Esophagus squamous epithelium (tissue), 5 donors: ENCODE measurements at regions not wholly inside any gene's neighbourhood (a gene's known extent, or its start where the extent isn't known, plus 50 kb on each side); places are given as distances from the start of the nearest gene placed in this dataset.
A peak's percentile ranks its signal among the peaks of the same experiment; 100 is the strongest.

ENCODE experiments used
- DNase-seq: peaks from one replicate; lab custom pipeline; 2025; lab: John Stamatoyannopoulos, UW
- H3K27ac ChIP-seq, 4 donors: fragments of 200-600 bp; sonication (generic); one replicate each; pipeline ENCODE4 v1.5.1; 2016 to 2019; ENCODE audit warnings: mild to moderate bottlenecking in 1 of 4
- H3K27me3 ChIP-seq, 4 donors: fragments of 200-600 bp; sonication (generic); 1 replicate in 3 of 4; 2 replicates in 1 of 4; pipeline versions ENCODE4 v1.5.1 to v1.6.0; 2017 to 2021; ENCODE audit warnings: antibody characterized with exemption in 1 of 4
- H3K36me3 ChIP-seq, 3 donors: fragments of 200-600 bp; sonication (generic); one replicate each; pipeline ENCODE4 v1.5.1; 2016 to 2019
- H3K4me1 ChIP-seq, 3 donors: fragments of 200-600 bp; sonication (generic); one replicate each; pipeline ENCODE4 v1.5.1; 2017 to 2019
- H3K4me3 ChIP-seq, 4 donors: fragments of 200-600 bp; sonication (generic); 1 replicate in 3 of 4; 2 replicates in 1 of 4; pipeline ENCODE4 v1.5.1; 2016 to 2019; ENCODE audit warnings: mild to moderate bottlenecking in 2 of 4, moderate library complexity in 1 of 4
- H3K9me3 ChIP-seq, 3 donors: fragments of 200-600 bp; sonication (generic); one replicate each; pipeline ENCODE4 v1.5.1; 2016 to 2019
- CTCF ChIP-seq, 6 experiments: fragments of 450-650 bp in 4 of 6; fragments of 200-600 bp in 2 of 6; sonication (generic) in 2 of 6; IDR thresholded peaks; one replicate each; pipeline ENCODE4 v1.5.1; 2016 to 2019; ENCODE audit warnings: antibody characterized with exemption in 6 of 6, mild to moderate bottlenecking in 4 of 6, moderate library complexity in 4 of 6
- POLR2A ChIP-seq, 4 donors: fragments of 450-650 bp; IDR thresholded peaks; one replicate each; pipeline ENCODE4 v1.6.1; 2017; ENCODE audit warnings: antibody characterized with exemption in 4 of 4, mild to moderate bottlenecking in 4 of 4, moderate library complexity in 3 of 4
- WGBS, 2 donors: methylation state at CpG; one replicate each; pipeline ENCODE4 v1.1.5; 2018; 5-methylcytosine and 5-hydroxymethylcytosine counted together
- intact Hi-C: fragments of 100-400 bp; cut with DNase I; formaldehyde crosslinking; loops from one replicate; pipeline ENCODE4 v1.15.0; 2022
- donor health status: DM: yes; HTN: yes; CAD: no.

- Histone ChIP-seq H3K4me1 (peaks cover 3 to 14% (median 5%) of the 10 kb centered on the region in 3 donors), H3K36me3 (no peaks in the 10 kb centered on the region), H3K9me3 (no peaks in the 10 kb centered on the region), H3K27me3 (peaks cover 0 to 7% (median 0%) of the 10 kb centered on the region in 4 donors), H3K4me3 (no peak overlapping the region), H3K27ac (no peak overlapping the region)
- intact Hi-C loops: loop anchor here (10.0 kb wide), 1 partner anchor 414 kb away; the partner anchor contains the start of gene SOX9
- 80 to 92% methylated on average over 4 to 5 of the region's 5 CpGs for WGBS, 2 donors
- no peak for DNase-seq
- TF ChIP-seq CTCF (IDR thresholded peaks at IDR 0.05): no peak
- no peak for TF ChIP-seq POLR2A (IDR thresholded peaks at IDR 0.05)
Observed at GRCh38 chr17:72538443-72538842, 417.6 kb downstream of the SOX9 start.

GRCh38 chr17:72538901-72539352, 418.1 kb downstream of the SOX9 start:
- TF ChIP-seq CTCF (IDR thresholded peaks at IDR 0.05) (no peak), POLR2A (IDR thresholded peaks at IDR 0.05) (no peak)
- WGBS, 2 donors: 83 to 90% methylated on average over 5 to 6 of the region's 13 CpGs
- DNase-seq: no peak
- intact Hi-C loops: loop anchor here (10.0 kb wide), 1 partner anchor 414 kb away; the partner anchor contains the start of gene SOX9
- H3K4me1 ChIP-seq: peaks cover 3 to 14% (median 5%) of the 10 kb centered on the region in 3 donors
- no peak overlapping the region for H3K4me3 ChIP-seq
- H3K9me3 ChIP-seq: no peaks in the 10 kb centered on the region
- H3K27ac ChIP-seq: no peak overlapping the region
- no peaks in the 10 kb centered on the region for H3K36me3 ChIP-seq
- H3K27me3 ChIP-seq: peaks cover 0 to 7% (median 0%) of the 10 kb centered on the region in 4 donors

- Histone ChIP-seq H3K4me1 (peaks cover 3 to 14% (median 5%) of the 10 kb centered on the region in 3 donors), H3K27ac (peak overlapping the region in 1 of 4 donors; percentile 29), H3K27me3 (peaks cover 0 to 7% (median 0%) of the 10 kb centered on the region in 4 donors), H3K4me3 (peak overlapping the region in 2 of 4 donors; percentile 29 to 45), H3K36me3 (no peaks in the 10 kb centered on the region), H3K9me3 (no peaks in the 10 kb centered on the region)
- no peak for TF ChIP-seq POLR2A (IDR thresholded peaks at IDR 0.05)
- peak; percentile 27 to 98 (median 93) for TF ChIP-seq CTCF (IDR thresholded peaks at IDR 0.05)
- DNase-seq: no peak
- 29 to 56% methylated on average over 8 to 15 of the region's 50 CpGs for WGBS, 2 donors
- intact Hi-C loops: loop anchor here (10.0 kb wide), 1 partner anchor 415 kb away; the partner anchor contains the start of gene SOX9
Observed at GRCh38 chr17:72539981-72540897, 419.4 kb downstream of the SOX9 start.

GRCh38 chr17:72542317-72542716, 421.5 kb downstream of the SOX9 start:
- no peak for TF ChIP-seq CTCF (IDR thresholded peaks at IDR 0.05)
- no peak for TF ChIP-seq POLR2A (IDR thresholded peaks at IDR 0.05)
- no peak for DNase-seq
- Histone ChIP-seq H3K4me3 (no peak overlapping the region), H3K9me3 (no peaks in the 10 kb centered on the region), H3K36me3 (no peaks in the 10 kb centered on the region), H3K27me3 (peaks cover 0 to 3% (median 0%) of the 10 kb centered on the region in 4 donors), H3K27ac (no peak overlapping the region), H3K4me1 (peaks cover 3 to 14% (median 5%) of the 10 kb centered on the region in 3 donors)
- 79 to 100% methylated on average over 4 to 5 of the region's 5 CpGs for WGBS, 2 donors
- intact Hi-C loops: no loop called here

- TF ChIP-seq CTCF (IDR thresholded peaks at IDR 0.05): no peak
- no peak for TF ChIP-seq POLR2A (IDR thresholded peaks at IDR 0.05)
- H3K4me3 ChIP-seq: no peak overlapping the region
- no peaks in the 10 kb centered on the region for H3K9me3 ChIP-seq
- intact Hi-C loops: no loop called here
- H3K4me1 ChIP-seq: peaks cover 0 to under 1% (median under 1%) of the 10 kb centered on the region in 3 donors
- H3K27ac ChIP-seq: no peak overlapping the region
- DNase-seq: no peak
- no peaks in the 10 kb centered on the region for H3K36me3 ChIP-seq
- 85 to 91% methylated on average over 5 of the region's 5 CpGs for WGBS, 2 donors
- peaks cover 0 to 3% (median 0%) of the 10 kb centered on the region in 4 donors for H3K27me3 ChIP-seq
Observed at GRCh38 chr17:72545766-72546165, 424.9 kb downstream of the SOX9 start.
